Non-pigmented ciliary epithelial cell (primary cell): ENCODE measurements at regions not wholly inside any gene's neighbourhood (a gene's known extent, or its start where the extent isn't known, plus 50 kb on each side); places are given as distances from the start of the nearest gene placed in this dataset.
"Not testable (repeated sequence)": the region's sequence is repeated elsewhere in the genome, so short reads cannot be mapped to it uniquely, and the experiment has no call there.

Experiments used
- DNase-seq: peaks from one replicate; pipeline ENCODE4 v3.0.0-alpha.2; 2010; ENCODE audit warnings: low read depth

DNA sequence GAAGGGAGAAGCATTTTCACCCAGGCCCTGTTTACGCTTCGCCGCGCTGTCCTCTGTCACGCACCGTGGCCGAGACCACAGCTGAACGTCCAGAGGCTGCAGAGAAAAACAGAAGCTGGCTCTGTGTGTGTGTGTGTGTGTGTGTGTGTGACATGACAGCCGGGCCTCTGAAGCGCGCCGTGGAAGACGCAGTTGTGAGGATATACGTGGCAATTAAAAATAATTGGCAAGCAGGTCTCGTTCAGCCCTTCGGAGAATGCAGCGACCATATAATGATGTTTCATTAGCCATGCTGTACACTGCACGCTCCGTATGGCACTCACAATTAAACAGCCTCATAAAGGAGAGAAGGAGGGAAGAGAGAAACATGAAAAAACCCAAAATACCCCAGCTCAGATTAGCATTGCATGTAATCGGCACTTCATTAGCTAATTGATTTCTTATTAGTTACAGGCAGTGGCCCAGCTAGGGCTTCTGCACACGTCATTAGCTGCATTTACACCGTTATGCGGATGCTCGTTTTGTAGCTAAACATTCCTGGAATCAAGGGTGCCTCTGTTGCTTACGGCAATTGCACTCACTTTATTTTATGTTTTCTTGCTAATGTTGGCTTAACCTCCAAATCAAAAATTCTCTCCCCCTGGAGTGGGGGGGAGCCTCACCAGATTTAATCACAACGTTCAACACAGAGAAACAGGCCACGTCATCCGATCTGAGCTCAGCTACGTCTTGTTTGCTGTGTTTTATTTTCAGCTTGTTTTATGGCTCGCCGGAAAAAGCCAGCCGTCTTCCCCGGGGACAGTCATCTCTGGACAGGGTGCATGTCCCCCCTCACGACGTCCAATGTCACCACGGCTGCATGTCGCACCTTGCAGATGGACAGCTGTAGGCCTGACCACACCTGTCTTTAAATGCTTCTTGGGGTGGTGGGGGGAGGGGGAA is 74.6 kb upstream of the SHOX start:
- no peak for DNase-seq

DNA sequence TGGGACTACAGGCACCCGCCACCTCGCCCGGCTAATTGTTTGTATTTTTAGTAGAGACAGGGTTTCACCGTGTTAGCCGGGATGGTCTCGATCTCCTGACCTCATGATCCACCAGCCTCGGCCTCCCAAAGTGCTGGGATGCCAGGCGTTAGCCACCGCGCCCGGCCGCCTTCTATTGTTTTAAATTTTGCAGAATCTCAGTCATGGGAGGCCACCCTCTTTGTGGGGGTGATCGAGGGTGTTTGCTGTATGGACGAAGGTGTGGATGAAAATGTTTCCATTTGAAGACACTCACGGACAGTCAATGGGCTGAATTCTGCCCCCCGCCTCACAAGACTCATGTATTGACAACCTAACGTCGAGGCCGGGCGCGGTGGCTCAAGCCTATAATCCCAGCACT is 73.0 kb upstream of the SHOX start:
- not testable (repeated sequence) for DNase-seq

DNA sequence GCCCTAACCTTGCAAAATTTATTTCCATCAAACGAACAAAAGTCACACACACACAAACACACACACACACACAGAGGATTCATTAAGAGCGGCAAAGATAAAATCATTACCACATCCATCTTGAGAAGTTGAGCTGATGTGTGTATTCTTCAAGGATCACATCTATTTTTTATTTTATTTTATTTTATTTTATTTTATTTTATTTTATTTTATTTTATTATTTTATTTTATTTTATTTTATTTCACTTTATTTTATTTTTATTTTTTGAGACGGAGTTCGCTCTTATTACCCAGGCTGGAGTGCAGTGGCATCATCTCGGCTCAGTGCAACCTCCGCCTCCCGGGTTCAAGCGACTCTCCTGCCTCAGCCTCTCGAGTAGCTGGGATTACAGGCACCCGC is 71.3 kb upstream of the SHOX start:
- not testable (repeated sequence) for DNase-seq

DNA sequence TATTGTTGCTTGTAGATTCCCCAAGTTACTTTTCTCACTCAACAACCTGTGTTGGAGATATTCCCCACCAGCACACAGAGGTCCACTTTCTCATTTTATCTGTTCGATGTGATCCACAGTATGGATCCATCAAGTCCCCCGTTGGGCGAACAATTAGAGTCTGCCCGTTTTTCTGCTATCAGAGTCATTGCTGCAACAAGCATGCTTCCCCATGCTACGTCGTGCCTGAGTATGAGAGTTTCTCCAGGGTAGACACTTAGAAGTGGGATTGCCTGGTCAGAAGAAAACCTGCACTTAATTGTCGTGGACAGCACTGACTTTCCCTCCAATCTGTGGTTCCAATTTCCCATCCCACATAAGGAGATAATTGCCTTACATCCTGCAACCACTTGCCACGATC is 62.7 kb upstream of the SHOX start:
- no peak for DNase-seq

GRCh38 chrX:568311-568710 is 62.3 kb upstream of the SHOX start:
- no peak for DNase-seq

- DNase-seq = no peak
Observed at GRCh38 chrX:572538-573124, 58.0 kb upstream of the SHOX start.

- no peak for DNase-seq
Observed at GRCh38 chrX:574251-574650, 56.3 kb upstream of the SHOX start.

DNA sequence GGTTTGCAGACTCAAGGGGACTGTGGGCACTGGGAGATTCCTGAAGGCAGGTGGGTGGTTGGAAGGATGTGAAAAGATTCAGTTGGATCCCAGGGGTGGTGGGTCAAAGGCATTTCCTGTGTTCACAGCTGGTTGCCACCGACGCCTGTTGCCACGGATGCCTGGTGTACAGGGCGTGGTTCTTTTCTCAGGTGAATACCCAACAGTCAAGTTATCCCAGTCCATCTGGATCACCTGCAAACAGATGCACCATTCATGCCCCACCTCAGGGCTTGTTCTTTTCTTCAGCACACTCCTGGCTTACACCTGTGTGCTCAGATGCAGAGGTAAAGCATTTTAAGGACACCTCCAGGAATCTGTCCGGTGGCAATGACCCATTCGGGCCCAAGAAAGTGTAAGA is 55.8 kb upstream of the SHOX start:
- no peak for DNase-seq

GRCh38 chrX:576904-577560 is 53.6 kb upstream of the SHOX start:
- DNase-seq = no peak

- no peak for DNase-seq
Observed at GRCh38 chrX:578531-578930, 52.1 kb upstream of the SHOX start.

GRCh38 chrX:580030-580429 is 50.6 kb upstream of the SHOX start:
- no peak for DNase-seq
